H9 (cell line): ENCODE measurements at regions not wholly inside any gene's neighbourhood (a gene's known extent, or its start where the extent isn't known, plus 50 kb on each side); places are given as distances from the start of the nearest gene placed in this dataset.

Experiments
- DNase-seq: peaks from one replicate; pipeline ENCODE4 v3.0.0-alpha.2; 2017
- H2AFZ ChIP-seq: one replicate; pipeline ENCODE4 v1.6.1; 2013; ENCODE audit warnings: mild to moderate bottlenecking, low read length, control low read depth, moderate library complexity
- H2AK5ac ChIP-seq: 2 replicates; pipeline ENCODE4 v1.6.1; 2013; ENCODE audit warnings: low read length, control low read depth, mixed read lengths; ENCODE audit not compliant: insufficient read length
- H2BK120ac ChIP-seq: one replicate; pipeline ENCODE4 v1.6.1; 2013; ENCODE audit warnings: low read depth, mild to moderate bottlenecking, low read length, control low read depth, inconsistent platforms; ENCODE audit not compliant: poor library complexity, severe bottlenecking
- H2BK12ac ChIP-seq: 2 replicates; pipeline ENCODE4 v1.6.1; 2013; ENCODE audit warnings: low read length, control low read depth, mixed read lengths, low read depth; ENCODE audit not compliant: insufficient read length
- H2BK15ac ChIP-seq: 2 replicates; pipeline ENCODE4 v1.6.1; 2013; ENCODE audit warnings: low read depth, low read length, control low read depth
- H2BK20ac ChIP-seq: one replicate; pipeline ENCODE4 v1.6.1; 2013; ENCODE audit warnings: low read depth, mild to moderate bottlenecking, low read length, control low read depth, inconsistent platforms; ENCODE audit not compliant: poor library complexity, severe bottlenecking
- H2BK5ac ChIP-seq: 2 replicates; pipeline ENCODE4 v1.6.1; 2013; ENCODE audit warnings: low read length, control low read depth, mixed read lengths; ENCODE audit not compliant: insufficient read length
- H3K14ac ChIP-seq: 2 replicates; pipeline ENCODE4 v1.6.1; 2013; ENCODE audit warnings: low read length, control low read depth; ENCODE audit not compliant: insufficient read depth
- H3K18ac ChIP-seq: 2 replicates; pipeline ENCODE4 v1.6.1; 2013; ENCODE audit warnings: low read depth, mild to moderate bottlenecking, mixed read lengths, low read length, control low read depth; ENCODE audit not compliant: insufficient read length
- H3K23ac ChIP-seq: 2 replicates; pipeline ENCODE4 v1.6.1; 2013; ENCODE audit warnings: low read length, control low read depth, mixed read lengths, low read depth; ENCODE audit not compliant: insufficient read length
- H3K23me2 ChIP-seq: 2 replicates; pipeline ENCODE4 v1.6.1; 2013; ENCODE audit warnings: low read depth, mild to moderate bottlenecking, mixed read lengths, low read length, control low read depth; ENCODE audit not compliant: insufficient read length, poor library complexity, severe bottlenecking
- H3K27ac ChIP-seq: 2 replicates; pipeline ENCODE4 v1.5.1; 2013; ENCODE audit warnings: low read length, control low read depth, mixed read lengths, low read depth; ENCODE audit not compliant: insufficient read length
- H3K27me3 ChIP-seq: 2 replicates; pipeline ENCODE4 v1.6.1; 2013; ENCODE audit warnings: low read length, control low read depth, inconsistent platforms; ENCODE audit not compliant: insufficient read depth
- H3K4ac ChIP-seq: 2 replicates; pipeline ENCODE4 v1.6.1; 2013; ENCODE audit warnings: low read depth, mild to moderate bottlenecking, control low read depth, inconsistent platforms, low read length, moderate library complexity
- H3K4me1 ChIP-seq: 2 replicates; pipeline ENCODE4 v1.6.1; 2013; ENCODE audit warnings: low read length, control low read depth, inconsistent platforms; ENCODE audit not compliant: insufficient read depth
- H3K4me2 ChIP-seq: 2 replicates; pipeline ENCODE4 v1.6.1; 2013; ENCODE audit warnings: low read length, control low read depth, mixed read lengths; ENCODE audit not compliant: insufficient read length, insufficient read depth
- H3K56ac ChIP-seq: 2 replicates; pipeline ENCODE4 v1.6.1; 2013; ENCODE audit warnings: low read depth, mild to moderate bottlenecking, mixed read lengths, low read length, control low read depth; ENCODE audit not compliant: insufficient read length
- H3K79me1 ChIP-seq: 2 replicates; pipeline ENCODE4 v1.6.1; 2013; ENCODE audit warnings: low read depth, mild to moderate bottlenecking, moderate library complexity, low read length, control low read depth, inconsistent platforms; ENCODE audit not compliant: insufficient read depth, poor library complexity, severe bottlenecking
- H3K79me2 ChIP-seq: 2 replicates; pipeline ENCODE4 v1.6.1; 2013; ENCODE audit warnings: low read length, control low read depth, inconsistent platforms; ENCODE audit not compliant: insufficient read depth
- H3K9ac ChIP-seq: 2 replicates; pipeline ENCODE4 v1.6.1; 2013; ENCODE audit warnings: low read length, control low read depth, mixed read lengths; ENCODE audit not compliant: insufficient read length; ENCODE audit errors: extremely low read depth
- H3K9me3 ChIP-seq: one replicate; pipeline ENCODE4 v1.6.1; 2013; ENCODE audit warnings: low read depth, low read length, inconsistent platforms; ENCODE audit not compliant: control insufficient read depth
- H3T11ph ChIP-seq: one replicate; pipeline ENCODE4 v1.6.1; 2013; ENCODE audit warnings: mild to moderate bottlenecking, low read length, control low read depth, inconsistent platforms
- H4K20me1 ChIP-seq: one replicate; pipeline ENCODE4 v1.6.1; 2013; ENCODE audit not compliant: control insufficient read depth, insufficient read length, insufficient read depth
- H4K5ac ChIP-seq: 2 replicates; pipeline ENCODE4 v1.6.1; 2013; ENCODE audit warnings: low read depth, mild to moderate bottlenecking, mixed read lengths, low read length, control low read depth; ENCODE audit not compliant: insufficient read length
- H4K8ac ChIP-seq: replicated peaks from 2 replicates; pipeline ENCODE4 v1.6.1; 2013; ENCODE audit warnings: low read length, control low read depth, mixed read lengths, low read depth; ENCODE audit not compliant: insufficient read length
- H4K91ac ChIP-seq: 2 replicates; pipeline ENCODE4 v1.6.1; 2013; ENCODE audit warnings: low read depth, mild to moderate bottlenecking, moderate library complexity, mixed read lengths, low read length, control low read depth; ENCODE audit not compliant: insufficient read length
- H3K27ac Mint-ChIP-seq, 3 experiments: 2 replicates in 2 of 3; 3 replicates in 1 of 3; pipeline ENCODE4 v1.8.0; 2020 to 2021; ENCODE audit warnings: mixed read lengths in 3 of 3, mild to moderate bottlenecking in 1 of 3, moderate library complexity in 1 of 3
- H3K27me3 Mint-ChIP-seq: 2 replicates; pipeline ENCODE4 v1.8.0; 2021; ENCODE audit warnings: low read depth, mild to moderate bottlenecking, moderate library complexity, mixed read lengths
- H3K36me3 Mint-ChIP-seq, 3 experiments: 2 replicates in 2 of 3; 3 replicates in 1 of 3; pipeline ENCODE4 v1.8.0; 2020 to 2021; ENCODE audit warnings: low read depth in 3 of 3, mixed read lengths in 3 of 3; ENCODE audit not compliant: insufficient read depth in 1 of 3
- H3K4me1 Mint-ChIP-seq, 2 experiments: 2 replicates each; pipeline ENCODE4 v1.8.0; 2020; ENCODE audit warnings: mixed read lengths in 2 of 2
- H3K4me3 Mint-ChIP-seq, 2 experiments: 2 replicates in 1 of 2; 3 replicates in 1 of 2; pipeline ENCODE4 v1.8.0; 2020 to 2021; ENCODE audit warnings: mild to moderate bottlenecking in 2 of 2, mixed read lengths in 2 of 2, moderate library complexity in 1 of 2
- H3K9me3 Mint-ChIP-seq, 2 experiments: 2 replicates in 1 of 2; 3 replicates in 1 of 2; pipeline ENCODE4 v1.8.0; 2020; ENCODE audit warnings: mild to moderate bottlenecking in 2 of 2, mixed read lengths in 2 of 2, moderate library complexity in 1 of 2
- WGBS: extraction: QIAGEN DNeasy Blood & Tissue Kit; methylation state at CpG from one replicate; pipeline ENCODE4 v1.1.7; 2013; ENCODE audit warnings: missing lambda C conversion rate, low lambda C conversion rate, mixed read lengths; ENCODE audit not compliant: insufficient read length; ENCODE audit errors: extremely low coverage; 5-methylcytosine and 5-hydroxymethylcytosine counted together
- TF ChIP-seq, protein P1 (sequence below): fragments of 200-600 bp; sonication (generic); conservative IDR thresholded peaks from 3 replicates; pipeline ENCODE4 v1.8.0; 2021; ENCODE audit warnings: antibody characterized with exemption, mild to moderate bottlenecking

DNA sequence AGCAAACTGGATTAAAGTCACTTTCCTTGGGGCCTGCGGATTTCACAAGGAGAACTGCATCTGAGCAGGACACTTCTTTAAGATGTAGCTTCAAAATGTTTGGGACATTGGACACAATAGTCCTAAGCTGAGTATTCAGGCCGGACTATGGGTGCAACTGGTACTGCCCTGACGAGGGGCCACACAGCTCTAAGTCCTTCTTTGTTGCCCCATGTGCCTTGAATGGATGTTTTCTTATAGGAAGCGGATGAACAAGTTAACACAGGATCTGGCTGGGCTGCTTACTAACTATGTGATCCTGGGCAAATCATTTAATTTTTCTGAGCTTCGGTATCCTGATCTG lies 147.8 kb upstream of the KLF14 start:
- Histone ChIP-seq H3K4me1 (peaks cover 6% of the 10 kb centered on the region), H3T11ph (no peak overlapping the region), H3K4ac (no peak overlapping the region), H3K4me2 (no peak overlapping the region), H3K14ac (no peak overlapping the region), H3K9ac (no peak overlapping the region), H4K5ac (no peak overlapping the region), H2BK20ac (no peak overlapping the region), H2BK120ac (no peak overlapping the region), H2AFZ (no peak overlapping the region), H3K18ac (no peak overlapping the region), H2BK5ac (no peak overlapping the region), H4K91ac (no peak overlapping the region), H3K56ac (no peak overlapping the region), H3K23ac (no peak overlapping the region), H3K9me3 (no peaks in the 10 kb centered on the region), H3K23me2 (no peaks in the 10 kb centered on the region), H2AK5ac (no peak overlapping the region), H3K27ac (no peak overlapping the region), H4K20me1 (peaks cover 2% of the 10 kb centered on the region), H2BK15ac (no peak overlapping the region), H3K27me3 (no peaks in the 10 kb centered on the region), H3K79me1 (no peaks in the 10 kb centered on the region), H2BK12ac (no peak overlapping the region), H3K79me2 (no peaks in the 10 kb centered on the region), H4K8ac (no peak overlapping the region)
- H3K36me3 Mint-ChIP-seq: no peaks in the 10 kb centered on the region; a peak in 1 of 7 replicates
- H3K27ac Mint-ChIP-seq: no peak overlapping the region
- H3K9me3 Mint-ChIP-seq: no peaks in the 10 kb centered on the region
- no peak overlapping the region for H3K4me3 Mint-ChIP-seq
- TF ChIP-seq, protein P1, sequence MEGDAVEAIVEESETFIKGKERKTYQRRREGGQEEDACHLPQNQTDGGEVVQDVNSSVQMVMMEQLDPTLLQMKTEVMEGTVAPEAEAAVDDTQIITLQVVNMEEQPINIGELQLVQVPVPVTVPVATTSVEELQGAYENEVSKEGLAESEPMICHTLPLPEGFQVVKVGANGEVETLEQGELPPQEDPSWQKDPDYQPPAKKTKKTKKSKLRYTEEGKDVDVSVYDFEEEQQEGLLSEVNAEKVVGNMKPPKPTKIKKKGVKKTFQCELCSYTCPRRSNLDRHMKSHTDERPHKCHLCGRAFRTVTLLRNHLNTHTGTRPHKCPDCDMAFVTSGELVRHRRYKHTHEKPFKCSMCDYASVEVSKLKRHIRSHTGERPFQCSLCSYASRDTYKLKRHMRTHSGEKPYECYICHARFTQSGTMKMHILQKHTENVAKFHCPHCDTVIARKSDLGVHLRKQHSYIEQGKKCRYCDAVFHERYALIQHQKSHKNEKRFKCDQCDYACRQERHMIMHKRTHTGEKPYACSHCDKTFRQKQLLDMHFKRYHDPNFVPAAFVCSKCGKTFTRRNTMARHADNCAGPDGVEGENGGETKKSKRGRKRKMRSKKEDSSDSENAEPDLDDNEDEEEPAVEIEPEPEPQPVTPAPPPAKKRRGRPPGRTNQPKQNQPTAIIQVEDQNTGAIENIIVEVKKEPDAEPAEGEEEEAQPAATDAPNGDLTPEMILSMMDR: no peak
- H3K4me1 Mint-ChIP-seq: peaks cover 21 to 24% of the 10 kb centered on the region in 2 experiments
- no peaks in the 10 kb centered on the region for H3K27me3 Mint-ChIP-seq
- WGBS: no CpG with 5 or more reads among the region's 5 CpGs
- no peak for DNase-seq
